MCF 10A (cell line): ENCODE measurements at regions not wholly inside any gene's neighbourhood (a gene's known extent, or its start where the extent isn't known, plus 50 kb on each side); places are given as distances from the start of the nearest gene placed in this dataset.

ENCODE experiments used
- BruUV-seq: library from RNA; stranded (reverse); fragments of 400-500 nt; replicated peaks from 2 replicates; lab custom pipeline; 2021; lab: Mats Ljungman, UMichigan
- CTCF ChIA-PET: fragments of 300-600 bp; sonication (Branson Sonifier 250); formaldehyde crosslinking; extraction: SDS; loops from one replicate; lab custom pipeline; 2021; ENCODE audit warnings: antibody characterized with exemption, inconsistent platforms; lab: Yijun Ruan, JAX
- POLR2A ChIA-PET: fragments of 300-600, 350-650 bp; sonication (Branson Sonifier 250); formaldehyde crosslinking; extraction: SDS; loops from one replicate; lab custom pipeline; 2020; ENCODE audit warnings: antibody characterized with exemption, inconsistent platforms; lab: Yijun Ruan, JAX
- DNase-seq: peaks from one replicate; pipeline ENCODE4 v3.0.0-alpha.2; 2018; ENCODE audit not compliant: unreplicated experiment
- H3K27ac Mint-ChIP-seq: one replicate; pipeline ENCODE4 v1.8.0; 2022; ENCODE audit warnings: mild to moderate bottlenecking, low read depth, mixed read lengths; ENCODE audit not compliant: unreplicated experiment
- H3K27me3 Mint-ChIP-seq: one replicate; pipeline ENCODE4 v1.8.0; 2022; ENCODE audit warnings: mixed read lengths; ENCODE audit not compliant: insufficient read depth, unreplicated experiment
- H3K36me3 Mint-ChIP-seq: one replicate; pipeline ENCODE4 v1.8.0; 2022; ENCODE audit warnings: mild to moderate bottlenecking, moderate library complexity, mixed read lengths; ENCODE audit not compliant: insufficient read depth, unreplicated experiment
- H3K4me1 Mint-ChIP-seq: one replicate; pipeline ENCODE4 v1.8.0; 2022; ENCODE audit warnings: mixed read lengths; ENCODE audit not compliant: insufficient read depth, unreplicated experiment
- H3K4me3 Mint-ChIP-seq: one replicate; pipeline ENCODE4 v1.8.0; 2022; ENCODE audit warnings: mild to moderate bottlenecking, moderate library complexity, mixed read lengths; ENCODE audit not compliant: unreplicated experiment
- H3K9me3 Mint-ChIP-seq: one replicate; pipeline ENCODE4 v1.8.0; 2022; ENCODE audit warnings: mixed read lengths; ENCODE audit not compliant: unreplicated experiment
- intact Hi-C: fragments of 100-400 bp; cut with micrococcal nuclease; formaldehyde crosslinking; loops from 2 replicates; pipeline ENCODE4 v1.14.1; 2022
- TF ChIP-seq, protein P1 (sequence below): fragments of 200-600 bp; IDR thresholded peaks from one replicate; pipeline ENCODE4 v1.8.0; 2022; ENCODE audit warnings: antibody characterized with exemption, mild to moderate bottlenecking; ENCODE audit not compliant: unreplicated experiment

DNA sequence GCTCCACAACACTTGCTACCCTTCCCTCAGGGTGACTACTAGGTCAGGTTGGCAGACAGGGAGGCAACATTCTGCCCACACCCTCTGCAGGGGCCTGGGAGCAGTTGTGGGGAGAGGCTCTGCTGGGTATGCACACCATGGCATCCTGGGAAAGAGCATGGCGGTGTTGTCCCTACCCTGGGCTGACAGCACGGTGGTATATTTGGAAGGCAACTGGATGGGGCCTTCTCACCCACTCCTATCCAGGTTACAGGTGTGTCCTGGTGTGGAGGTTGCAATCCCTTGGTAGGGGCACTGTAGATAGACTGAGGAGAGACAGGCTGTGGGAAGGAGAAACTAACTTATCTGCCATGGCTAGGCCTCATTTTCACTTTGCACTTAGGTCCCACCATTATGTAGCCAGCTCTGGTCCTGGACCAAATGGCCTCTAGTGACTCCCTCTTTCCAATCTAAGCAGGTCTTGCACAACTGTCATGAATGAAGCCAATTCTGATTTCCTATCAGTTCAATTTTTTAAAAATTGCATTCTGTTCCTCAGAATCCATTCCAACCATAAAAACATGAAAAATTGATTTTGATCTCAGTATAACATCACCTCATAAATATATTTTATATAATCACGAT is 54.0 kb upstream of the CD44 start:
- ChIA-PET CTCF (no interaction called here), POLR2A (interaction anchor here (1.0 to 3.7 kb wide), 4 partner anchors 10 to 59 kb away, joined by 3 to 20 read pairs (median 4); no protein-coding TSS in a partner anchor)
- peaks cover 46% of the 10 kb centered on the region for H3K4me1 Mint-ChIP-seq
- peak overlapping the region; percentile 73 for H3K27ac Mint-ChIP-seq
- no peaks in the 10 kb centered on the region for H3K9me3 Mint-ChIP-seq
- no peak for DNase-seq
- intact Hi-C loops: loop anchor here (10.0 kb wide), 1 partner anchor 80 kb away; no protein-coding TSS in a partner anchor
- no peak overlapping the region for H3K4me3 Mint-ChIP-seq
- no peaks in the 10 kb centered on the region for H3K27me3 Mint-ChIP-seq
- BruUV-seq: no TSS peak
- no peaks in the 10 kb centered on the region for H3K36me3 Mint-ChIP-seq
- TF ChIP-seq, protein P1, sequence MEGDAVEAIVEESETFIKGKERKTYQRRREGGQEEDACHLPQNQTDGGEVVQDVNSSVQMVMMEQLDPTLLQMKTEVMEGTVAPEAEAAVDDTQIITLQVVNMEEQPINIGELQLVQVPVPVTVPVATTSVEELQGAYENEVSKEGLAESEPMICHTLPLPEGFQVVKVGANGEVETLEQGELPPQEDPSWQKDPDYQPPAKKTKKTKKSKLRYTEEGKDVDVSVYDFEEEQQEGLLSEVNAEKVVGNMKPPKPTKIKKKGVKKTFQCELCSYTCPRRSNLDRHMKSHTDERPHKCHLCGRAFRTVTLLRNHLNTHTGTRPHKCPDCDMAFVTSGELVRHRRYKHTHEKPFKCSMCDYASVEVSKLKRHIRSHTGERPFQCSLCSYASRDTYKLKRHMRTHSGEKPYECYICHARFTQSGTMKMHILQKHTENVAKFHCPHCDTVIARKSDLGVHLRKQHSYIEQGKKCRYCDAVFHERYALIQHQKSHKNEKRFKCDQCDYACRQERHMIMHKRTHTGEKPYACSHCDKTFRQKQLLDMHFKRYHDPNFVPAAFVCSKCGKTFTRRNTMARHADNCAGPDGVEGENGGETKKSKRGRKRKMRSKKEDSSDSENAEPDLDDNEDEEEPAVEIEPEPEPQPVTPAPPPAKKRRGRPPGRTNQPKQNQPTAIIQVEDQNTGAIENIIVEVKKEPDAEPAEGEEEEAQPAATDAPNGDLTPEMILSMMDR: no peak

DNA sequence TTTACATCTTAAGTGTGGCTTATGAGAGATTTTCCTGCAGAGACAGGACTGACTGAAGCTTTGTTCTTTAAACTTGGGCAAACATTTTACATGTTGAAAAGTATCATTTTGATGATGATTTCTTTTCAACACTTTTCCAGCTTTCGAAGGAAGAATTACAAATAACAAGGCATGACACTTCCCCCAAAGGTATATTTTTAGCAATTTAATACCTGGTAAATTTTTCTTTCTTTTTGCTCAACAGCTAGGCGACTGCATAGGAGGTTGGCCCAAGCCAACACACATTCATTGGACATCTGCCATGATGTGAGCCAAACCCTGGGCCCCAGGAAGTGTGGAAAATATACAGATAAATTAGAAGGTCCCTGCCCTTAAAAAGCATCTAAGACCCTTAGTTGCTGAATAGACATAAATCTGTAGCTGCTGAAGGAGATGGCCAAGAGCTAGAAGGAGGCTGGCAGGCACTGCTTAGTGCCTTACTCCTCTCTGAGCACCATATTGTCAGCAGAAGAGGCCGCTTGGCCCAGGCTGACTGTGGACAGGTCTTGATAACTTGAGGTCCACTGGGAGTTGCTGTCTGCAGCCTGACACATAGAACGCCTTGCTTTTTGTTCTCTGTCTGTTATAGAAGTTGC is 53.3 kb upstream of the CD44 start:
- Mint-ChIP-seq H3K4me1 (peaks cover 46% of the 10 kb centered on the region), H3K27ac (no peak overlapping the region), H3K27me3 (no peaks in the 10 kb centered on the region), H3K36me3 (no peaks in the 10 kb centered on the region), H3K9me3 (no peaks in the 10 kb centered on the region), H3K4me3 (no peak overlapping the region)
- no TSS peak for BruUV-seq
- TF ChIP-seq, protein P1: no peak
- POLR2A ChIA-PET: interaction anchor here (1.2 to 3.7 kb wide), 3 partner anchors 31 to 58 kb away, joined by 3 to 20 read pairs (median 6); no protein-coding TSS in a partner anchor
- DNase-seq: no peak
- intact Hi-C loops: loop anchor here (10.0 kb wide), 1 partner anchor 81 kb away; no protein-coding TSS in a partner anchor
- CTCF ChIA-PET: no interaction called here

DNA sequence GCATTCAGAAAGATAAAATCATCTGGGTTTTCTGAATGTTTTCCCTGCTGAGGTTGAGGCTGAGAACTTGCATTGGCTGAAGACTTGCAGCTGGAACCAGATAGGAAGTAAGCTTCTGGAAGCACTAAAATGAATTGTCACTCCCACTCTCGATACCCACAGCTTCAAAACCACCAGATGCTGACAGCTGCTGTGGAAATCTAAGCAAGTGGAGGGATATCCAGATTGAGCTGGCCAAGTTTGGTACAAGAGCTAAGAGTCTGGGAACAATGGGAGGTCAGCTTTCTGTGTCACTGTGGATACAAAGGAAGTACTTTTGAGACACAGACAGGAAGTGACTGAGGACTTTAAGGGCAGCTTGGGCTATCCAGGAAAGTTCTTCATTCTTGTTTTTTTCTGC is 51.3 kb upstream of the CD44 start:
- H3K4me3 Mint-ChIP-seq: no peak overlapping the region
- CTCF ChIA-PET: no interaction called here
- BruUV-seq: no TSS peak
- H3K9me3 Mint-ChIP-seq: no peaks in the 10 kb centered on the region
- no peak for DNase-seq
- POLR2A ChIA-PET: interaction anchor here (0.7 to 2.4 kb wide), 6 partner anchors 13 to 58 kb away, joined by 3 to 16 read pairs (median 6); partner anchors contain the start of gene CD44
- no peak overlapping the region for H3K27ac Mint-ChIP-seq
- H3K36me3 Mint-ChIP-seq: no peaks in the 10 kb centered on the region
- H3K4me1 Mint-ChIP-seq: peaks cover 40% of the 10 kb centered on the region
- H3K27me3 Mint-ChIP-seq: no peaks in the 10 kb centered on the region
- intact Hi-C loops: loop anchor here (10.0 kb wide), 1 partner anchor 83 kb away; no protein-coding TSS in a partner anchor
- TF ChIP-seq, protein P1: no peak

DNA sequence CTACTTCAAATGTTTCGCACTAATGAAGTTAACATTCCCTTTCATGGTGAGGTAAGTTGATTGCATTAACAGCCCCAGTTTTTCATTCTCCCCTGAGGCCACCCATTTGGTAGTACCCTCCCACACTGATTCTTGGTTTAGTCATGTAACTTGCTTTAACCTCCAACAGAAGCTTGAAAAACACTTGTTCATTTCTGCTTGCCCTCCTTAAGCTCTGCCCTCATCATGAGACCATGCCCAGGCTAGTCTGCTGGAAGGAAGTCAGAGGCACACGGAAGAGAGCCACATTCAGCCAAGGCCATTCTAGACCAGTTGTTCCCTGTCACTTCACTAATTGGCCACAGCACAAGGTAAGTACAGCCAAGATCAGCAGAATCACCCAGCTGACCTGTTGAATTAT is 50.7 kb upstream of the CD44 start:
- Mint-ChIP-seq H3K27me3 (no peaks in the 10 kb centered on the region), H3K4me3 (no peak overlapping the region), H3K9me3 (no peaks in the 10 kb centered on the region), H3K4me1 (peaks cover 35% of the 10 kb centered on the region), H3K27ac (peak overlapping the region; percentile 90), H3K36me3 (no peaks in the 10 kb centered on the region)
- TF ChIP-seq, protein P1: no peak
- BruUV-seq: no TSS peak
- intact Hi-C loops: loop anchor here (10.0 kb wide), 1 partner anchor 83 kb away; no protein-coding TSS in a partner anchor
- POLR2A ChIA-PET: interaction anchor here (0.7 to 2.4 kb wide), 11 partner anchors 13 to 794 kb away, joined by 3 to 16 read pairs (median 5); partner anchors contain the start of gene CD44
- CTCF ChIA-PET: interaction anchor here (0.6 to 1.1 kb wide), 6 partner anchors 24 to 331 kb away, joined by 3 read pairs; no protein-coding TSS in a partner anchor
- DNase-seq: peak; percentile 20
